Neural progenitor cell (in vitro differentiated cells): ENCODE measurements at regions not wholly inside any gene's neighbourhood (a gene's known extent, or its start where the extent isn't known, plus 50 kb on each side); places are given as distances from the start of the nearest gene placed in this dataset.

Source experiments
- DNase-seq: peaks from one replicate; pipeline ENCODE4 v3.0.0-alpha.2; 2016; ENCODE audit warnings: low spot score
- H2AFZ ChIP-seq: fragments of 200-600 bp; sonication (generic); replicated peaks from 2 replicates; pipeline ENCODE4 v1.6.1; 2016; ENCODE audit warnings: antibody characterized with exemption
- H3F3A ChIP-seq: fragments of 200-600 bp; sonication (generic); 2 replicates; pipeline ENCODE4 v1.6.1; 2016; ENCODE audit warnings: antibody characterized with exemption, low read depth
- H3K27ac ChIP-seq: fragments of 200-600 bp; sonication (generic); 2 replicates; pipeline ENCODE4 v1.5.1; 2016; ENCODE audit warnings: mild to moderate bottlenecking
- H3K27me3 ChIP-seq: fragments of 200-600 bp; sonication (generic); 2 replicates; pipeline ENCODE4 v1.6.1; 2016; ENCODE audit warnings: mild to moderate bottlenecking, moderate library complexity
- H3K36me3 ChIP-seq: fragments of 200-600 bp; sonication (generic); 2 replicates; pipeline ENCODE4 v1.5.1; 2016
- H3K4me1 ChIP-seq: fragments of 200-600 bp; sonication (generic); 2 replicates; pipeline ENCODE4 v1.6.1; 2016; ENCODE audit warnings: mixed run types
- H3K4me2 ChIP-seq: fragments of 200-600 bp; sonication (generic); 2 replicates; pipeline ENCODE4 v1.6.1; 2016
- H3K4me3 ChIP-seq: fragments of 200-600 bp; sonication (generic); 2 replicates; pipeline ENCODE4 v1.5.1; 2016
- H3K79me2 ChIP-seq: fragments of 200-600 bp; sonication (generic); 2 replicates; pipeline ENCODE4 v1.6.1; 2016; ENCODE audit warnings: low read depth
- H3K9ac ChIP-seq: fragments of 200-600 bp; sonication (generic); 2 replicates; pipeline ENCODE4 v1.6.1; 2016
- H3K9me3 ChIP-seq: fragments of 200-600 bp; sonication (generic); 2 replicates; pipeline ENCODE4 v1.5.1; 2016; ENCODE audit warnings: low read depth
- H4K20me1 ChIP-seq: fragments of 200-600 bp; sonication (generic); 2 replicates; pipeline ENCODE4 v1.6.1; 2016; ENCODE audit warnings: low read depth
- H3K27ac Mint-ChIP-seq: 3 replicates; pipeline ENCODE4 v1.8.0; 2021; ENCODE audit warnings: mixed read lengths
- H3K27me3 Mint-ChIP-seq: 2 replicates; pipeline ENCODE4 v1.8.0; 2022; ENCODE audit warnings: low read depth, mild to moderate bottlenecking, inconsistent platforms, moderate library complexity, mixed read lengths; ENCODE audit not compliant: insufficient read depth
- H3K36me3 Mint-ChIP-seq: 3 replicates; pipeline ENCODE4 v1.8.0; 2021; ENCODE audit warnings: mixed read lengths
- H3K4me1 Mint-ChIP-seq: 3 replicates; pipeline ENCODE4 v1.8.0; 2021; ENCODE audit warnings: mixed read lengths
- H3K4me3 Mint-ChIP-seq: 3 replicates; pipeline ENCODE4 v1.8.0; 2021; ENCODE audit warnings: mild to moderate bottlenecking, moderate library complexity, mixed read lengths
- H3K9me3 Mint-ChIP-seq: 3 replicates; pipeline ENCODE4 v1.8.0; 2020; ENCODE audit warnings: mixed read lengths
- CTCF ChIP-seq: fragments of 200-600 bp; sonication (generic); IDR thresholded peaks from 2 replicates; pipeline ENCODE4 v1.5.1; 2017; ENCODE audit warnings: antibody characterized with exemption, mild to moderate bottlenecking
- EZH2 ChIP-seq: fragments of 200-600 bp; sonication (generic); IDR thresholded peaks from 2 replicates; pipeline ENCODE4 v1.6.1; 2017; ENCODE audit warnings: antibody characterized with exemption, mild to moderate bottlenecking, moderate library complexity
- EZH2phosphoT487 ChIP-seq: fragments of 200-600 bp; sonication (generic); IDR thresholded peaks from 2 replicates; pipeline ENCODE4 v1.6.1; 2017; ENCODE audit warnings: antibody characterized with exemption

- no peaks in the 10 kb centered on the region for H3K9me3 Mint-ChIP-seq
- Histone ChIP-seq H3K36me3 (no peaks in the 10 kb centered on the region), H3K27me3 (no peaks in the 10 kb centered on the region), H3K79me2 (no peaks in the 10 kb centered on the region), H2AFZ (no peak overlapping the region), H3K27ac (no peak overlapping the region), H3F3A (no peaks in the 10 kb centered on the region), H3K4me3 (no peak overlapping the region), H3K9me3 (no peaks in the 10 kb centered on the region), H3K9ac (no peak overlapping the region), H3K4me2 (no peak overlapping the region), H4K20me1 (no peaks in the 10 kb centered on the region), H3K4me1 (no peaks in the 10 kb centered on the region)
- DNase-seq, result no peak
- no peaks in the 10 kb centered on the region for H3K27me3 Mint-ChIP-seq
- H3K36me3 Mint-ChIP-seq, result no peaks in the 10 kb centered on the region
- no peak overlapping the region for H3K4me3 Mint-ChIP-seq
- no peak overlapping the region for H3K27ac Mint-ChIP-seq
- peaks cover 7% of the 10 kb centered on the region for H3K4me1 Mint-ChIP-seq
- no peak for TF ChIP-seq CTCF
- no peak for TF ChIP-seq EZH2
- no peak for TF ChIP-seq EZH2phosphoT487
These were observed 166.9 kb upstream of the PCDH10 start for GRCh38 chr4:132982151-132982550.

GRCh38 chr4:132991111-132991510 is 158.0 kb upstream of the PCDH10 start:
- Mint-ChIP-seq H3K4me3 (no peak overlapping the region), H3K4me1 (no peaks in the 10 kb centered on the region), H3K27ac (no peak overlapping the region), H3K36me3 (no peaks in the 10 kb centered on the region), H3K27me3 (no peaks in the 10 kb centered on the region), H3K9me3 (no peaks in the 10 kb centered on the region)
- Histone ChIP-seq H3K36me3 (no peaks in the 10 kb centered on the region), H3K4me2 (no peak overlapping the region), H2AFZ (no peak overlapping the region), H3K9ac (no peak overlapping the region), H3K27ac (no peak overlapping the region), H3F3A (no peaks in the 10 kb centered on the region), H4K20me1 (no peaks in the 10 kb centered on the region), H3K79me2 (no peaks in the 10 kb centered on the region), H3K27me3 (no peaks in the 10 kb centered on the region), H3K4me1 (no peaks in the 10 kb centered on the region), H3K4me3 (no peak overlapping the region), H3K9me3 (no peaks in the 10 kb centered on the region)
- TF ChIP-seq EZH2phosphoT487 (no peak), EZH2 (no peak), CTCF (no peak)
- DNase-seq, result no peak

- Histone ChIP-seq H3K79me2 (no peaks in the 10 kb centered on the region), H3K4me1 (no peaks in the 10 kb centered on the region), H3K27me3 (no peaks in the 10 kb centered on the region), H3K27ac (no peak overlapping the region), H3K4me3 (no peak overlapping the region), H3K4me2 (no peak overlapping the region), H3K9ac (no peak overlapping the region), H3K9me3 (no peaks in the 10 kb centered on the region), H3K36me3 (no peaks in the 10 kb centered on the region), H2AFZ (no peak overlapping the region), H3F3A (no peaks in the 10 kb centered on the region), H4K20me1 (no peaks in the 10 kb centered on the region)
- H3K4me3 Mint-ChIP-seq, result no peak overlapping the region
- DNase-seq, result no peak
- H3K27ac Mint-ChIP-seq, result no peak overlapping the region
- no peaks in the 10 kb centered on the region for H3K36me3 Mint-ChIP-seq
- H3K9me3 Mint-ChIP-seq, result no peaks in the 10 kb centered on the region
- TF ChIP-seq CTCF (no peak), EZH2 (no peak), EZH2phosphoT487 (no peak)
- no peaks in the 10 kb centered on the region for H3K4me1 Mint-ChIP-seq
- H3K27me3 Mint-ChIP-seq, result no peaks in the 10 kb centered on the region
These were observed 156.4 kb upstream of the PCDH10 start for GRCh38 chr4:132992686-132993085.
